H1 (cell line): ENCODE measurements at regions not wholly inside any gene's neighbourhood (a gene's known extent, or its start where the extent isn't known, plus 50 kb on each side); places are given as distances from the start of the nearest gene placed in this dataset.

Source experiments
- EP300 ChIP-seq, 2 experiments: IDR thresholded peaks; 1 replicate in 1 of 2; 2 replicates in 1 of 2; pipeline ENCODE4 v1.6.1; 2011 to 2012; ENCODE audit warnings: low read depth in 2 of 2, low read length in 2 of 2, mild to moderate bottlenecking in 2 of 2, borderline replicate concordance in 1 of 2, inconsistent platforms in 1 of 2, moderate library complexity in 1 of 2
- SIN3A ChIP-seq, 2 experiments: IDR thresholded peaks in 1 of 2; conservative IDR thresholded peaks in 1 of 2; 2 replicates each; pipeline ENCODE4 v1.6.1; 2011 to 2012; ENCODE audit warnings: low read length in 2 of 2, improper control_type of control experiment in 1 of 2, low read depth in 1 of 2, mild to moderate bottlenecking in 1 of 2
- SUZ12 ChIP-seq: fragments of 200-600 bp; sonication (generic); IDR thresholded peaks from 2 replicates; pipeline ENCODE4 v1.6.1; 2012; ENCODE audit warnings: mild to moderate bottlenecking, inconsistent platforms, low read length, moderate library complexity, mixed read lengths
- TAF7 ChIP-seq: optimal IDR thresholded peaks from 2 replicates; pipeline ENCODE3; 2011; ENCODE audit warnings: low read depth, mild to moderate bottlenecking, inconsistent platforms, low read length, moderate library complexity, borderline replicate concordance

GRCh38 chr3:182083112-182083511, 371.4 kb downstream of the SOX2 start:
- TF ChIP-seq SUZ12, result no peak
- no peak for TF ChIP-seq TAF7
- no peak for TF ChIP-seq EP300 (IDR thresholded peaks at IDR 0.05; ENCODE audit: borderline replicate concordance in 1 of 2, low read depth in 2 of 2, low read length in 2 of 2)
- no peak for TF ChIP-seq SIN3A (conservative IDR thresholded peaks at IDR 0.05 in 1 of 2, IDR thresholded peaks at IDR 0.05 in 1 of 2; ENCODE audit: low read depth in 1 of 2, low read length in 2 of 2)
